ENCODE measurements at regions not wholly inside any gene's neighbourhood (a gene's known extent, or its start where the extent isn't known, plus 50 kb on each side); places are given as distances from the start of the nearest gene placed in this dataset.

- TF ChIP-seq YY1 (IDR thresholded peaks at IDR 0.05; ENCODE audit: low read depth), result no peak
- no peak for TF ChIP-seq TEAD4 (IDR thresholded peaks at IDR 0.05)
- TF ChIP-seq EP300 (IDR thresholded peaks at IDR 0.05; ENCODE audit: borderline replicate concordance), result no peak
- TF ChIP-seq ZBTB7A (IDR thresholded peaks at IDR 0.05; ENCODE audit: low read depth), result no peak
- TF ChIP-seq MAX (IDR thresholded peaks at IDR 0.05), result no peak
- TF ChIP-seq REST (IDR thresholded peaks at IDR 0.05; ENCODE audit: low read depth), result no peak
Observed at GRCh38 chr2:13227578-13227977, 510.8 kb downstream of the TRIB2 start.

- TF ChIP-seq REST (IDR thresholded peaks at IDR 0.05; ENCODE audit: low read depth) (no peak), CEBPB (IDR thresholded peaks at IDR 0.05) (no peak), YY1 (IDR thresholded peaks at IDR 0.05; ENCODE audit: low read depth) (no peak), ZBTB7A (IDR thresholded peaks at IDR 0.05; ENCODE audit: low read depth) (no peak), USF1 (IDR thresholded peaks at IDR 0.05) (no peak)
Observed at GRCh38 chr2:13230221-13230620, 513.5 kb downstream of the TRIB2 start.

GRCh38 chr2:13240061-13240460 lies 523.3 kb downstream of the TRIB2 start:
- TF ChIP-seq CREB1 (IDR thresholded peaks at IDR 0.05; ENCODE audit: low read depth) (no peak), REST (IDR thresholded peaks at IDR 0.05; ENCODE audit: low read depth) (no peak)

GRCh38 chr2:13240789-13241487 lies 524.2 kb downstream of the TRIB2 start:
- TF ChIP-seq CEBPB (IDR thresholded peaks at IDR 0.05), result no peak
- TF ChIP-seq EGR1 (IDR thresholded peaks at IDR 0.05), result no peak
- no peak for TF ChIP-seq TEAD4 (IDR thresholded peaks at IDR 0.05)
- no peak for TF ChIP-seq EP300 (IDR thresholded peaks at IDR 0.05; ENCODE audit: borderline replicate concordance)
- TF ChIP-seq RAD21 (IDR thresholded peaks at IDR 0.05; ENCODE audit: low read depth), result no peak
- TF ChIP-seq TAF1 (IDR thresholded peaks at IDR 0.05; ENCODE audit: low read depth), result no peak
- no peak for TF ChIP-seq YY1 (IDR thresholded peaks at IDR 0.05; ENCODE audit: low read depth)
- TF ChIP-seq ZBTB7A (IDR thresholded peaks at IDR 0.05; ENCODE audit: low read depth), result no peak
- no peak for TF ChIP-seq TCF12 (IDR thresholded peaks at IDR 0.05; ENCODE audit: low read depth)
- TF ChIP-seq FOXM1 (IDR thresholded peaks at IDR 0.05; ENCODE audit: borderline replicate concordance, low read depth), result no peak

- no peak for TF ChIP-seq CREB1 (IDR thresholded peaks at IDR 0.05; ENCODE audit: low read depth)
- no peak for TF ChIP-seq ZBTB7A (IDR thresholded peaks at IDR 0.05; ENCODE audit: low read depth)
- TF ChIP-seq EGR1 (IDR thresholded peaks at IDR 0.05), result no peak
- TF ChIP-seq TCF12 (IDR thresholded peaks at IDR 0.05; ENCODE audit: low read depth), result no peak
- no peak for TF ChIP-seq MAX (IDR thresholded peaks at IDR 0.05)
- TF ChIP-seq RAD21 (IDR thresholded peaks at IDR 0.05; ENCODE audit: low read depth), result no peak
- no peak for TF ChIP-seq FOXM1 (IDR thresholded peaks at IDR 0.05; ENCODE audit: borderline replicate concordance, low read depth)
- no peak for TF ChIP-seq TAF1 (IDR thresholded peaks at IDR 0.05; ENCODE audit: low read depth)
- TF ChIP-seq TEAD4 (IDR thresholded peaks at IDR 0.05), result no peak
- TF ChIP-seq CEBPB (IDR thresholded peaks at IDR 0.05), result no peak
- no peak for TF ChIP-seq NFIC (IDR thresholded peaks at IDR 0.05)
- no peak for TF ChIP-seq EP300 (IDR thresholded peaks at IDR 0.05; ENCODE audit: borderline replicate concordance)
Observed at GRCh38 chr2:13252615-13253014, 535.9 kb downstream of the TRIB2 start.

Measured in Ishikawa (cell line).